HEK293 (cell line): ENCODE measurements at regions not wholly inside any gene's neighbourhood (a gene's known extent, or its start where the extent isn't known, plus 50 kb on each side); places are given as distances from the start of the nearest gene placed in this dataset.

Experiments
- CTCF ChIA-PET: fragments of 350-600 bp; formaldehyde crosslinking; extraction: SDS; loops from one replicate; lab custom pipeline; 2021; ENCODE audit warnings: antibody characterized with exemption; lab: Yijun Ruan, JAX
- POLR2A ChIA-PET: fragments of 300-600 bp; formaldehyde crosslinking; extraction: SDS; loops from one replicate; lab custom pipeline; 2020; ENCODE audit warnings: antibody characterized with exemption, inconsistent platforms; lab: Yijun Ruan, JAX
- H3K27ac ChIP-seq: fragments of 200-500 bp; sonication (Bioruptor generic); 2 replicates; pipeline ENCODE4 v1.5.1; 2014; ENCODE audit warnings: low read depth, low read length, control low read depth, inconsistent platforms; ENCODE audit errors: extremely low read depth
- H3K36me3 ChIP-seq, 2 experiments: fragments of 200-500 bp in 1 of 2; sonication (Bioruptor generic) in 1 of 2; 1 replicate in 1 of 2; 2 replicates in 1 of 2; pipeline ENCODE4 v1.5.1; 2014 to 2017; ENCODE audit warnings: inconsistent platforms in 2 of 2, low read length in 2 of 2; ENCODE audit not compliant: control insufficient read depth in 2 of 2, insufficient read depth in 1 of 2
- H3K4me1 ChIP-seq: fragments of 200-500 bp; sonication (Bioruptor generic); 2 replicates; pipeline ENCODE4 v1.5.1; 2014; ENCODE audit warnings: mild to moderate bottlenecking, low read length, inconsistent platforms; ENCODE audit not compliant: control insufficient read depth, insufficient read depth
- H3K4me3 ChIP-seq: 2 replicates; pipeline ENCODE4 v1.5.1; 2011; ENCODE audit warnings: low read depth, mild to moderate bottlenecking, control low read depth, low read length, moderate library complexity
- H3K9me3 ChIP-seq: fragments of 200-500 bp; sonication (Bioruptor generic); 2 replicates; pipeline ENCODE4 v1.5.1; 2014; ENCODE audit warnings: low read depth, low read length, inconsistent platforms; ENCODE audit not compliant: control insufficient read depth, insufficient read depth
- GFI1B ChIP-seq: fragments of 450-650 bp; formaldehyde crosslinking; IDR thresholded peaks from 2 replicates; pipeline ENCODE4 v1.5.1; 2016; ENCODE audit warnings: missing biosample characterization, missing genetic modification characterization
- MYNN ChIP-seq: fragments of 450-650 bp; formaldehyde crosslinking; IDR thresholded peaks from 2 replicates; pipeline ENCODE4 v1.5.1; 2016; ENCODE audit warnings: missing biosample characterization, missing genetic modification characterization, borderline replicate concordance
- PRDM4 ChIP-seq: fragments of 450-650 bp; formaldehyde crosslinking; IDR thresholded peaks from 2 replicates; pipeline ENCODE4 v1.5.1; 2017; ENCODE audit warnings: missing biosample characterization, missing genetic modification characterization
- SCRT1 ChIP-seq: fragments of 450-650 bp; formaldehyde crosslinking; IDR thresholded peaks from 2 replicates; pipeline ENCODE4 v1.5.1; 2016; ENCODE audit warnings: missing biosample characterization, missing genetic modification characterization, borderline replicate concordance
- TCF7L2 ChIP-seq: IDR thresholded peaks from 2 replicates; pipeline ENCODE4 v1.6.1; 2011; ENCODE audit warnings: low read depth, mild to moderate bottlenecking, inconsistent platforms, low read length, moderate library complexity, borderline replicate concordance
- WT1 ChIP-seq: fragments of 450-650 bp; formaldehyde crosslinking; IDR thresholded peaks from 2 replicates; pipeline ENCODE4 v1.5.1; 2016; ENCODE audit warnings: missing biosample characterization, missing genetic modification characterization
- YY2 ChIP-seq: fragments of 450-650 bp; formaldehyde crosslinking; IDR thresholded peaks from 2 replicates; pipeline ENCODE4 v1.5.1; 2016; ENCODE audit warnings: missing biosample characterization, missing genetic modification characterization
- ZBTB6 ChIP-seq: fragments of 450-650 bp; formaldehyde crosslinking; IDR thresholded peaks from 2 replicates; pipeline ENCODE4 v1.5.1; 2017; ENCODE audit warnings: missing biosample characterization, missing genetic modification characterization
- ZFHX2 ChIP-seq: fragments of 450-650 bp; formaldehyde crosslinking; conservative IDR thresholded peaks from 2 replicates; pipeline ENCODE4 v1.5.1; 2016; ENCODE audit warnings: missing biosample characterization, missing genetic modification characterization
- ZNF10 ChIP-seq: fragments of 450-650 bp; formaldehyde crosslinking; IDR thresholded peaks from 2 replicates; pipeline ENCODE4 v1.5.1; 2017; ENCODE audit warnings: missing biosample characterization, missing genetic modification characterization
- ZNF133 ChIP-seq: fragments of 450-650 bp; formaldehyde crosslinking; IDR thresholded peaks from 2 replicates; pipeline ENCODE4 v1.5.1; 2016; ENCODE audit warnings: missing biosample characterization, missing genetic modification characterization
- ZNF202 ChIP-seq: fragments of 450-650 bp; formaldehyde crosslinking; IDR thresholded peaks from 2 replicates; pipeline ENCODE4 v1.5.1; 2016; ENCODE audit warnings: missing biosample characterization, missing genetic modification characterization, borderline replicate concordance
- ZNF214 ChIP-seq: fragments of 450-650 bp; formaldehyde crosslinking; IDR thresholded peaks from 2 replicates; pipeline ENCODE4 v1.5.1; 2017; ENCODE audit warnings: missing biosample characterization, mild to moderate bottlenecking, missing genetic modification characterization, borderline replicate concordance
- ZNF266 ChIP-seq: fragments of 450-650 bp; formaldehyde crosslinking; IDR thresholded peaks from 2 replicates; pipeline ENCODE4 v1.5.1; 2016; ENCODE audit warnings: missing biosample characterization, missing genetic modification characterization, low read depth
- ZNF416 ChIP-seq: fragments of 450-650 bp; formaldehyde crosslinking; IDR thresholded peaks from 2 replicates; pipeline ENCODE4 v1.5.1; 2016; ENCODE audit warnings: missing biosample characterization, missing genetic modification characterization
- ZNF791 ChIP-seq: fragments of 450-650 bp; formaldehyde crosslinking; IDR thresholded peaks from 2 replicates; pipeline ENCODE4 v1.5.1; 2016; ENCODE audit warnings: missing biosample characterization, missing genetic modification characterization
- ZNF837 ChIP-seq: fragments of 450-650 bp; formaldehyde crosslinking; IDR thresholded peaks from 2 replicates; pipeline ENCODE4 v1.5.1; 2016; ENCODE audit warnings: missing biosample characterization, missing genetic modification characterization
- TF ChIP-seq, protein P1 (sequence below): IDR thresholded peaks from 2 replicates; pipeline ENCODE4 v1.6.1; 2011; ENCODE audit warnings: mild to moderate bottlenecking, low read depth, low read length, borderline replicate concordance
- TF ChIP-seq, protein P2 (sequence below): fragments of 450-650 bp; formaldehyde crosslinking; IDR thresholded peaks from 2 replicates; pipeline ENCODE4 v1.5.1; 2016; ENCODE audit warnings: missing biosample characterization, missing genetic modification characterization
- TF ChIP-seq, protein P3 (sequence below): fragments of 450-650 bp; formaldehyde crosslinking; IDR thresholded peaks from 2 replicates; pipeline ENCODE4 v1.5.0; 2017; ENCODE audit warnings: missing biosample characterization, missing genetic modification characterization, borderline replicate concordance

GRCh38 chr11:15757048-15757698 is 599.2 kb downstream of the SOX6 start (continued):
- TF ChIP-seq, protein P1, sequence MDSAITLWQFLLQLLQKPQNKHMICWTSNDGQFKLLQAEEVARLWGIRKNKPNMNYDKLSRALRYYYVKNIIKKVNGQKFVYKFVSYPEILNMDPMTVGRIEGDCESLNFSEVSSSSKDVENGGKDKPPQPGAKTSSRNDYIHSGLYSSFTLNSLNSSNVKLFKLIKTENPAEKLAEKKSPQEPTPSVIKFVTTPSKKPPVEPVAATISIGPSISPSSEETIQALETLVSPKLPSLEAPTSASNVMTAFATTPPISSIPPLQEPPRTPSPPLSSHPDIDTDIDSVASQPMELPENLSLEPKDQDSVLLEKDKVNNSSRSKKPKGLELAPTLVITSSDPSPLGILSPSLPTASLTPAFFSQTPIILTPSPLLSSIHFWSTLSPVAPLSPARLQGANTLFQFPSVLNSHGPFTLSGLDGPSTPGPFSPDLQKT = no peak
- TF ChIP-seq ZNF202 (tag by site-specific recombination) (no peak), GFI1B (tag by site-specific recombination) (no peak), ZNF214 (no peak), YY2 (no peak), ZBTB6 (tag by site-specific recombination) (no peak)

DNA sequence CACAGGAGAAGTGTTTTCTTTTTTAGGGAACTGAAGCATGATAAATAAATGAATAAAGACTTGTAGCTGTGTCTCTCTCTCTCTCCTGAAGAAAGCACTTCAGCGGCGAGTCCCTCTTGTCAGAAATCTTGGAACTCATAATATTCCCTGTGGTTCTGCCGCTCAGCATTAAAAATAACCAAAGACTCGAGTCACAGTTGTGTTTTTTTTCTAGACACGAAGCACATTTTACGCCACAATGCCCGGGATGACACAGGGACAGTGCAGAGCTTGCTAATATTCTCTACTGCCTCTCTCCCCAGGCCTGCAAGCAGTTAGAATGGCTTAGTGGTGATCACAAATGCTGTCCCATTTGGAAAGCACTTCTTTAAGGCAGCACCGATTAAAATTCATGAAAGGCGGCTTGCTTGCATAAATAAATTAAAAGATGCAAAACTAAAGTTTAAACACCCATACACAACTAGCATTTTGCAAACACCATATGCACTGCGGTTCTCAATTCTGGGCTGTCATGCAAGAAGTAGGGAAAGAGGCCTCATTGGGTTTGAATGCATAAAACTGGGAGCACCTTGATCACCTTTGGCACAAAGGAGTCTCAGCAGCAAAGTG is 597.4 kb downstream of the SOX6 start:
- H3K36me3 ChIP-seq = no peaks in the 10 kb centered on the region
- no peak overlapping the region for H3K27ac ChIP-seq
- no peak overlapping the region for H3K4me3 ChIP-seq
- no peak for TF ChIP-seq PRDM4 (tag by site-specific recombination)
- TF ChIP-seq, protein P2, sequence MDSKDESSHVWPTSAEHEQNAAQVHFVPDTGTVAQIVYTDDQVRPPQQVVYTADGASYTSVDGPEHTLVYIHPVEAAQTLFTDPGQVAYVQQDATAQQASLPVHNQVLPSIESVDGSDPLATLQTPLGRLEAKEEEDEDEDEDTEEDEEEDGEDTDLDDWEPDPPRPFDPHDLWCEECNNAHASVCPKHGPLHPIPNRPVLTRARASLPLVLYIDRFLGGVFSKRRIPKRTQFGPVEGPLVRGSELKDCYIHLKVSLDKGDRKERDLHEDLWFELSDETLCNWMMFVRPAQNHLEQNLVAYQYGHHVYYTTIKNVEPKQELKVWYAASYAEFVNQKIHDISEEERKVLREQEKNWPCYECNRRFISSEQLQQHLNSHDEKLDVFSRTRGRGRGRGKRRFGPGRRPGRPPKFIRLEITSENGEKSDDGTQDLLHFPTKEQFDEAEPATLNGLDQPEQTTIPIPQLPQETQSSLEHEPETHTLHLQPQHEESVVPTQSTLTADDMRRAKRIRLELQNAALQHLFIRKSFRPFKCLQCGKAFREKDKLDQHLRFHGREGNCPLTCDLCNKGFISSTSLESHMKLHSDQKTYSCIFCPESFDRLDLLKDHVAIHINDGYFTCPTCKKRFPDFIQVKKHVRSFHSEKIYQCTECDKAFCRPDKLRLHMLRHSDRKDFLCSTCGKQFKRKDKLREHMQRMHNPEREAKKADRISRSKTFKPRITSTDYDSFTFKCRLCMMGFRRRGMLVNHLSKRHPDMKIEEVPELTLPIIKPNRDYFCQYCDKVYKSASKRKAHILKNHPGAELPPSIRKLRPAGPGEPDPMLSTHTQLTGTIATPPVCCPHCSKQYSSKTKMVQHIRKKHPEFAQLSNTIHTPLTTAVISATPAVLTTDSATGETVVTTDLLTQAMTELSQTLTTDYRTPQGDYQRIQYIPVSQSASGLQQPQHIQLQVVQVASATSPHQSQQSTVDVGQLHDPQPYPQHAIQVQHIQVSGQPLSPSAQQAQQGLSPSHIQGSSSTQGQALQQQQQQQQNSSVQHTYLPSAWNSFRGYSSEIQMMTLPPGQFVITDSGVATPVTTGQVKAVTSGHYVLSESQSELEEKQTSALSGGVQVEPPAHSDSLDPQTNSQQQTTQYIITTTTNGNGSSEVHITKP (tag by site-specific recombination) = no peak
- no peak for TF ChIP-seq ZNF133 (tag by site-specific recombination)
- no peak for TF ChIP-seq ZNF266 (tag by site-specific recombination)
- TF ChIP-seq SCRT1 (tag by site-specific recombination) = no peak
- TF ChIP-seq ZNF791 = no peak
- TF ChIP-seq ZNF416 (tag by site-specific recombination) = no peak
- no peak for TF ChIP-seq TCF7L2
- no peak for TF ChIP-seq ZNF10 (tag by site-specific recombination)
- no peak for TF ChIP-seq ZFHX2 (tag by site-specific recombination)
- no peak for TF ChIP-seq MYNN (tag by site-specific recombination)
- no peak for TF ChIP-seq WT1
- no peak for TF ChIP-seq ZNF837 (tag by site-specific recombination)
- TF ChIP-seq, protein P3, sequence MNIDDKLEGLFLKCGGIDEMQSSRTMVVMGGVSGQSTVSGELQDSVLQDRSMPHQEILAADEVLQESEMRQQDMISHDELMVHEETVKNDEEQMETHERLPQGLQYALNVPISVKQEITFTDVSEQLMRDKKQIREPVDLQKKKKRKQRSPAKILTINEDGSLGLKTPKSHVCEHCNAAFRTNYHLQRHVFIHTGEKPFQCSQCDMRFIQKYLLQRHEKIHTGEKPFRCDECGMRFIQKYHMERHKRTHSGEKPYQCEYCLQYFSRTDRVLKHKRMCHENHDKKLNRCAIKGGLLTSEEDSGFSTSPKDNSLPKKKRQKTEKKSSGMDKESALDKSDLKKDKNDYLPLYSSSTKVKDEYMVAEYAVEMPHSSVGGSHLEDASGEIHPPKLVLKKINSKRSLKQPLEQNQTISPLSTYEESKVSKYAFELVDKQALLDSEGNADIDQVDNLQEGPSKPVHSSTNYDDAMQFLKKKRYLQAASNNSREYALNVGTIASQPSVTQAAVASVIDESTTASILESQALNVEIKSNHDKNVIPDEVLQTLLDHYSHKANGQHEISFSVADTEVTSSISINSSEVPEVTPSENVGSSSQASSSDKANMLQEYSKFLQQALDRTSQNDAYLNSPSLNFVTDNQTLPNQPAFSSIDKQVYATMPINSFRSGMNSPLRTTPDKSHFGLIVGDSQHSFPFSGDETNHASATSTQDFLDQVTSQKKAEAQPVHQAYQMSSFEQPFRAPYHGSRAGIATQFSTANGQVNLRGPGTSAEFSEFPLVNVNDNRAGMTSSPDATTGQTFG (tag by site-specific recombination) = no peak
- TF ChIP-seq, all 188 proteins: peak for 0
- Histone ChIP-seq H3K9me3 (no peaks in the 10 kb centered on the region), H3K4me1 (no peaks in the 10 kb centered on the region)
- ChIA-PET POLR2A (no interaction called here), CTCF (no interaction called here)
